ENCODE measurements at regions not wholly inside any gene's neighbourhood (a gene's known extent, or its start where the extent isn't known, plus 50 kb on each side); places are given as distances from the start of the nearest gene placed in this dataset.
"Not testable (repeated sequence)": the region's sequence is repeated elsewhere in the genome, so short reads cannot be mapped to it uniquely, and the experiment has no call there.

- no peak for DNase-seq
These were observed 302.7 kb downstream of the SFMBT2 start for GRCh38 chr10:7108141-7108540.

GRCh38 chr10:7107285-7107684, 303.5 kb downstream of the SFMBT2 start:
- DNase-seq, result no peak

GRCh38 chr10:7104379-7104778, 306.5 kb downstream of the SFMBT2 start:
- DNase-seq, result not testable (repeated sequence)

- DNase-seq, result no peak
These were observed 308.1 kb downstream of the SFMBT2 start for GRCh38 chr10:7102557-7103349.

- DNase-seq, result no peak
These were observed 308.8 kb downstream of the SFMBT2 start for GRCh38 chr10:7102084-7102483.

- DNase-seq, result no peak
These were observed 309.4 kb downstream of the SFMBT2 start for GRCh38 chr10:7101451-7101850.

- DNase-seq, result no peak
These were observed 310.7 kb downstream of the SFMBT2 start for GRCh38 chr10:7100032-7100702.

GRCh38 chr10:7098160-7098762, 312.6 kb downstream of the SFMBT2 start:
- no peak for DNase-seq

GRCh38 chr10:7094781-7095180, 316.1 kb downstream of the SFMBT2 start:
- no peak for DNase-seq

GRCh38 chr10:7093368-7093767, 317.5 kb downstream of the SFMBT2 start:
- no peak for DNase-seq

GRCh38 chr10:7092603-7093002, 318.2 kb downstream of the SFMBT2 start:
- no peak for DNase-seq

GRCh38 chr10:7090529-7090928, 320.3 kb downstream of the SFMBT2 start:
- DNase-seq, result no peak

- no peak for DNase-seq
These were observed 324.8 kb downstream of the SFMBT2 start for GRCh38 chr10:7085913-7086589.

- DNase-seq, result no peak
These were observed 325.5 kb downstream of the SFMBT2 start for GRCh38 chr10:7085147-7085912.

- no peak for DNase-seq
These were observed 326.4 kb downstream of the SFMBT2 start for GRCh38 chr10:7084280-7085005.

GRCh38 chr10:7082967-7083366, 327.9 kb downstream of the SFMBT2 start:
- DNase-seq, result no peak

- DNase-seq, result no peak
These were observed 333.0 kb downstream of the SFMBT2 start for GRCh38 chr10:7077880-7078279.

GRCh38 chr10:7075851-7076250, 335.0 kb downstream of the SFMBT2 start:
- DNase-seq, result no peak

- no peak for DNase-seq
These were observed 335.7 kb downstream of the SFMBT2 start for GRCh38 chr10:7075110-7075509.

- DNase-seq, result no peak
These were observed 339.4 kb downstream of the SFMBT2 start for GRCh38 chr10:7071421-7071820.

GRCh38 chr10:7070950-7071349, 339.9 kb downstream of the SFMBT2 start:
- no peak for DNase-seq

GRCh38 chr10:7069706-7070105, 341.1 kb downstream of the SFMBT2 start:
- DNase-seq, result no peak
